ENCODE measurements at regions not wholly inside any gene's neighbourhood (a gene's known extent, or its start where the extent isn't known, plus 50 kb on each side); places are given as distances from the start of the nearest gene placed in this dataset.

GRCh38 chr7:35982600-35982999, 170.5 kb upstream of the EEPD1 start:
- TF ChIP-seq, protein P1, sequence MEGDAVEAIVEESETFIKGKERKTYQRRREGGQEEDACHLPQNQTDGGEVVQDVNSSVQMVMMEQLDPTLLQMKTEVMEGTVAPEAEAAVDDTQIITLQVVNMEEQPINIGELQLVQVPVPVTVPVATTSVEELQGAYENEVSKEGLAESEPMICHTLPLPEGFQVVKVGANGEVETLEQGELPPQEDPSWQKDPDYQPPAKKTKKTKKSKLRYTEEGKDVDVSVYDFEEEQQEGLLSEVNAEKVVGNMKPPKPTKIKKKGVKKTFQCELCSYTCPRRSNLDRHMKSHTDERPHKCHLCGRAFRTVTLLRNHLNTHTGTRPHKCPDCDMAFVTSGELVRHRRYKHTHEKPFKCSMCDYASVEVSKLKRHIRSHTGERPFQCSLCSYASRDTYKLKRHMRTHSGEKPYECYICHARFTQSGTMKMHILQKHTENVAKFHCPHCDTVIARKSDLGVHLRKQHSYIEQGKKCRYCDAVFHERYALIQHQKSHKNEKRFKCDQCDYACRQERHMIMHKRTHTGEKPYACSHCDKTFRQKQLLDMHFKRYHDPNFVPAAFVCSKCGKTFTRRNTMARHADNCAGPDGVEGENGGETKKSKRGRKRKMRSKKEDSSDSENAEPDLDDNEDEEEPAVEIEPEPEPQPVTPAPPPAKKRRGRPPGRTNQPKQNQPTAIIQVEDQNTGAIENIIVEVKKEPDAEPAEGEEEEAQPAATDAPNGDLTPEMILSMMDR (IDR thresholded peaks at IDR 0.05; ENCODE audit: low read depth, low read length, poor library complexity, severe bottlenecking): no peak
- no peak for TF ChIP-seq EZH2phosphoT487 (IDR thresholded peaks at IDR 0.05; ENCODE audit: borderline replicate concordance, low read length)

Data from DOHH2 (cell line).